ENCODE measurements at regions not wholly inside any gene's neighbourhood (a gene's known extent, or its start where the extent isn't known, plus 50 kb on each side); places are given as distances from the start of the nearest gene placed in this dataset.

- no peak overlapping the region for H3K27ac ChIP-seq (ENCODE audit: insufficient read depth, low read length)
- H2AK9ac ChIP-seq (replicated peaks; ENCODE audit: low read depth, low read length, poor library complexity), result no peak overlapping the region
- no peak for DNase-seq
- H3K9me3 ChIP-seq (ENCODE audit: control insufficient read depth, insufficient read depth, low read length), result peaks cover 6% of the 10 kb centered on the region; the same call in 1 of the 2 replicates
- dilution Hi-C loops (cut with HindIII; ENCODE audit: low sequenced_read_pairs, unreplicated experiment) (no loop called here), in situ Hi-C loops (cut with MboI; ENCODE audit: low sequenced_read_pairs) (no loop called here), intact Hi-C loops (cut with micrococcal nuclease) (no loop called here)
- H3K23ac ChIP-seq (ENCODE audit: low read depth, low read length), result no peak overlapping the region
- no peak overlapping the region for H2BK15ac ChIP-seq (ENCODE audit: low read depth, low read length)
- no peaks in the 10 kb centered on the region for H3K9me1 ChIP-seq (ENCODE audit: insufficient read depth, low read length)
- CTCF ChIA-PET, result no interaction called here
- H2AK5ac ChIP-seq (ENCODE audit: low read depth, low read length), result no peak overlapping the region
- H2BK20ac ChIP-seq (ENCODE audit: low read depth, low read length), result no peak overlapping the region
- TF ChIP-seq RCOR1 (IDR thresholded peaks at IDR 0.05; ENCODE audit: insufficient replicate concordance, low read length) (no peak), ELK1 (IDR thresholded peaks at IDR 0.05; ENCODE audit: borderline replicate concordance, low read depth, low read length) (no peak), FOS (IDR thresholded peaks at IDR 0.05; ENCODE audit: low read depth, low read length) (no peak), CEBPB (IDR thresholded peaks at IDR 0.05; ENCODE audit: low read depth, low read length) (no peak), MAZ (IDR thresholded peaks at IDR 0.05; ENCODE audit: borderline replicate concordance, low read depth, low read length) (no peak), RFX5 (IDR thresholded peaks at IDR 0.05; ENCODE audit: low read depth, low read length) (no peak), CTCF (conservative IDR thresholded peaks at IDR 0.05; ENCODE audit: low read depth, low read length) (no peak), MAFK (IDR thresholded peaks at IDR 0.05; ENCODE audit: low read depth, low read length) (no peak), MXI1 (IDR thresholded peaks at IDR 0.05; ENCODE audit: borderline replicate concordance, low read depth, low read length) (no peak), NFE2L2 (IDR thresholded peaks at IDR 0.05; ENCODE audit: low read depth, low read length) (no peak), RAD21 (IDR thresholded peaks at IDR 0.05; ENCODE audit: low read length) (no peak), CHD1 (IDR thresholded peaks at IDR 0.05; ENCODE audit: low read depth, low read length) (no peak), USF2 (IDR thresholded peaks at IDR 0.05; ENCODE audit: low read depth, low read length) (no peak)
- no peaks in the 10 kb centered on the region for H4K20me1 ChIP-seq (ENCODE audit: insufficient read depth, low read length)
- H4K5ac ChIP-seq (ENCODE audit: low read depth, low read length), result no peak overlapping the region
- no TSS peak for BruUV-seq (replicated peaks)
- H3K18ac ChIP-seq (ENCODE audit: low read depth, low read length), result no peak overlapping the region
- POLR2A ChIA-PET (ENCODE audit: unreplicated experiment), result no interaction called here
- no peaks in the 10 kb centered on the region for H3K79me1 ChIP-seq (ENCODE audit: low read depth in 1 of 2, low read length in 2 of 2)
- no peaks in the 10 kb centered on the region for H3K4me1 ChIP-seq (ENCODE audit: control insufficient read depth, insufficient read depth, low read length)
- no peaks in the 10 kb centered on the region for H3K36me3 ChIP-seq (ENCODE audit: control insufficient read depth, insufficient read depth, low read length)
- no peaks in the 10 kb centered on the region for H3K27me3 ChIP-seq (ENCODE audit: control insufficient read depth, insufficient read depth, low read length)
- H3K4me2 ChIP-seq (ENCODE audit: low read depth, low read length), result no peak overlapping the region
- H3K56ac ChIP-seq (ENCODE audit: extremely low read depth, insufficient read depth, low read length), result no peak overlapping the region
- H3K14ac ChIP-seq (replicated peaks; ENCODE audit: low read depth, low read length), result no peak overlapping the region
- H3K4me3 ChIP-seq (ENCODE audit: insufficient read depth, low read depth, low read length), result no peak overlapping the region
- no peak overlapping the region for H2BK5ac ChIP-seq (ENCODE audit: low read depth, low read length, poor library complexity, severe bottlenecking)
- 0% methylated on average over 1 of the region's 4 CpGs; no CpG with 5 or more reads in 1 of the 2 experiments for WGBS, 2 experiments (ENCODE audit: extremely low coverage in 2 of 2, insufficient read length in 1 of 2)
- H2BK120ac ChIP-seq (ENCODE audit: low read depth, low read length), result no peak overlapping the region
- H4K8ac ChIP-seq (ENCODE audit: low read depth in 2 of 2, low read length in 2 of 2), result no peak overlapping the region
- H2AFZ ChIP-seq (replicated peaks; ENCODE audit: low read length, poor library complexity), result no peak overlapping the region
- H3K9ac ChIP-seq (ENCODE audit: low read depth, low read length), result no peak overlapping the region
- no peak overlapping the region for H4K91ac ChIP-seq (ENCODE audit: insufficient read depth, low read depth, low read length)
- no peak overlapping the region for H3K4ac ChIP-seq (ENCODE audit: low read depth, low read length)
- ATAC-seq (ENCODE audit: low read depth), result no peak
Measured at GRCh38 chr5:26239588-26239987, 798.8 kb downstream of the CDH9 start.

All from IMR-90 (cell line).